D341Med (cell line): ENCODE measurements at regions not wholly inside any gene's neighbourhood (a gene's known extent, or its start where the extent isn't known, plus 50 kb on each side); places are given as distances from the start of the nearest gene placed in this dataset.
"Not testable (repeated sequence)": the region's sequence is repeated elsewhere in the genome, so short reads cannot be mapped to it uniquely, and the experiment has no call there.

Source experiments
- DNase-seq: peaks from one replicate; pipeline ENCODE4 v3.0.0; 2012; ENCODE audit warnings: low spot score

GRCh38 chr15:54841701-54842305 is 354.9 kb downstream of the RSL24D1 start:
- no peak for DNase-seq

- DNase-seq, result no peak
Measured at GRCh38 chr15:54840621-54841398, 355.9 kb downstream of the RSL24D1 start.

GRCh38 chr15:54839379-54839778 is 357.4 kb downstream of the RSL24D1 start:
- DNase-seq, result no peak

- no peak for DNase-seq
Measured at GRCh38 chr15:54836052-54836795, 360.5 kb downstream of the RSL24D1 start.

- DNase-seq, result no peak
Measured at GRCh38 chr15:54829821-54830220, 366.9 kb downstream of the RSL24D1 start.

- DNase-seq, result no peak
Measured at GRCh38 chr15:54820811-54821210, 375.9 kb downstream of the RSL24D1 start.

GRCh38 chr15:54820098-54820497 is 376.6 kb downstream of the RSL24D1 start:
- no peak for DNase-seq

- no peak for DNase-seq
Measured at GRCh38 chr15:54816401-54816800, 380.3 kb downstream of the RSL24D1 start.

- DNase-seq, result no peak
Measured at GRCh38 chr15:54815556-54815955, 381.2 kb downstream of the RSL24D1 start.

- DNase-seq, result no peak
Measured at GRCh38 chr15:54812383-54812782, 384.4 kb downstream of the RSL24D1 start.

GRCh38 chr15:54810496-54810895 is 386.2 kb downstream of the RSL24D1 start:
- no peak for DNase-seq

GRCh38 chr15:54810031-54810430 is 386.7 kb downstream of the RSL24D1 start:
- DNase-seq, result no peak

- no peak for DNase-seq
Measured at GRCh38 chr15:54808321-54808720, 388.4 kb downstream of the RSL24D1 start.

- DNase-seq, result no peak
Measured at GRCh38 chr15:54803987-54804386, 392.8 kb downstream of the RSL24D1 start.

- no peak for DNase-seq
Measured at GRCh38 chr15:54803134-54803808, 393.5 kb downstream of the RSL24D1 start.

GRCh38 chr15:54792526-54792925 is 404.2 kb downstream of the RSL24D1 start:
- DNase-seq, result no peak

- no peak for DNase-seq
Measured at GRCh38 chr15:54790693-54791092, 406.0 kb downstream of the RSL24D1 start.

GRCh38 chr15:54789376-54789775 is 407.4 kb downstream of the RSL24D1 start:
- DNase-seq, result no peak

GRCh38 chr15:54781220-54781619 is 415.5 kb downstream of the RSL24D1 start:
- DNase-seq, result not testable (repeated sequence)

- DNase-seq, result no peak
Measured at GRCh38 chr15:54779271-54779670, 417.5 kb downstream of the RSL24D1 start.

- DNase-seq, result no peak
Measured at GRCh38 chr15:54776410-54776809, 420.3 kb downstream of the RSL24D1 start.

GRCh38 chr15:54772663-54773062 is 424.1 kb downstream of the RSL24D1 start:
- no peak for DNase-seq
